Stimulated activated CD4-positive, alpha-beta T cell treated with anti-CD3 and anti-CD28 coated beads, Interleukin-12 subunit alpha, Interleukin-12 subunit beta, amount 100 ng/mL, for 4 hours (primary cell): ENCODE measurements at regions not wholly inside any gene's neighbourhood (a gene's known extent, or its start where the extent isn't known, plus 50 kb on each side); places are given as distances from the start of the nearest gene placed in this dataset.

ENCODE experiments used
- DNase-seq: peaks from one replicate; pipeline ENCODE4 v3.0.0-alpha.2; 2020

- no peak for DNase-seq
Measured at GRCh38 chr16:86306011-86306644, 204.2 kb upstream of the FOXF1 start.

- DNase-seq, result no peak
Measured at GRCh38 chr16:86306811-86307513, 203.4 kb upstream of the FOXF1 start.

- DNase-seq, result no peak
Measured at GRCh38 chr16:86307514-86307903, 202.8 kb upstream of the FOXF1 start.

GRCh38 chr16:86308514-86308913, 201.8 kb upstream of the FOXF1 start:
- DNase-seq, result no peak

- no peak for DNase-seq
Measured at GRCh38 chr16:86313631-86314030, 196.7 kb upstream of the FOXF1 start.

GRCh38 chr16:86314402-86315025, 195.8 kb upstream of the FOXF1 start:
- DNase-seq, result no peak

GRCh38 chr16:86316967-86317812, 193.1 kb upstream of the FOXF1 start:
- no peak for DNase-seq

- no peak for DNase-seq
Measured at GRCh38 chr16:86317813-86318650, 192.3 kb upstream of the FOXF1 start.

GRCh38 chr16:86319585-86320236, 190.6 kb upstream of the FOXF1 start:
- no peak for DNase-seq

- no peak for DNase-seq
Measured at GRCh38 chr16:86320237-86320595, 190.1 kb upstream of the FOXF1 start.

- DNase-seq, result no peak
Measured at GRCh38 chr16:86321491-86321890, 188.8 kb upstream of the FOXF1 start.

GRCh38 chr16:86322283-86322682, 188.0 kb upstream of the FOXF1 start:
- DNase-seq, result no peak

GRCh38 chr16:86322806-86323205, 187.5 kb upstream of the FOXF1 start:
- no peak for DNase-seq

- DNase-seq, result no peak
Measured at GRCh38 chr16:86324320-86324719, 186.0 kb upstream of the FOXF1 start.

- DNase-seq, result no peak
Measured at GRCh38 chr16:86325360-86325759, 185.0 kb upstream of the FOXF1 start.

- DNase-seq, result no peak
Measured at GRCh38 chr16:86325895-86326294, 184.4 kb upstream of the FOXF1 start.

- no peak for DNase-seq
Measured at GRCh38 chr16:86327321-86327720, 183.0 kb upstream of the FOXF1 start.

- no peak for DNase-seq
Measured at GRCh38 chr16:86330906-86331305, 179.4 kb upstream of the FOXF1 start.

GRCh38 chr16:86334079-86334635, 176.2 kb upstream of the FOXF1 start:
- no peak for DNase-seq

GRCh38 chr16:86335266-86336172, 174.8 kb upstream of the FOXF1 start:
- DNase-seq, result no peak

GRCh38 chr16:86337138-86337537, 173.2 kb upstream of the FOXF1 start:
- no peak for DNase-seq
